ENCODE measurements at regions not wholly inside any gene's neighbourhood (a gene's known extent, or its start where the extent isn't known, plus 50 kb on each side); places are given as distances from the start of the nearest gene placed in this dataset.
A peak's percentile ranks its signal among the peaks of the same experiment; 100 is the strongest.
"Not testable (repeated sequence)": the region's sequence is repeated elsewhere in the genome, so short reads cannot be mapped to it uniquely, and the experiment has no call there.

GRCh38 chr7:150110882-150111281 lies 212.3 kb upstream of the LRRC61 start:
- DNase-seq: not testable (repeated sequence)

DNA sequence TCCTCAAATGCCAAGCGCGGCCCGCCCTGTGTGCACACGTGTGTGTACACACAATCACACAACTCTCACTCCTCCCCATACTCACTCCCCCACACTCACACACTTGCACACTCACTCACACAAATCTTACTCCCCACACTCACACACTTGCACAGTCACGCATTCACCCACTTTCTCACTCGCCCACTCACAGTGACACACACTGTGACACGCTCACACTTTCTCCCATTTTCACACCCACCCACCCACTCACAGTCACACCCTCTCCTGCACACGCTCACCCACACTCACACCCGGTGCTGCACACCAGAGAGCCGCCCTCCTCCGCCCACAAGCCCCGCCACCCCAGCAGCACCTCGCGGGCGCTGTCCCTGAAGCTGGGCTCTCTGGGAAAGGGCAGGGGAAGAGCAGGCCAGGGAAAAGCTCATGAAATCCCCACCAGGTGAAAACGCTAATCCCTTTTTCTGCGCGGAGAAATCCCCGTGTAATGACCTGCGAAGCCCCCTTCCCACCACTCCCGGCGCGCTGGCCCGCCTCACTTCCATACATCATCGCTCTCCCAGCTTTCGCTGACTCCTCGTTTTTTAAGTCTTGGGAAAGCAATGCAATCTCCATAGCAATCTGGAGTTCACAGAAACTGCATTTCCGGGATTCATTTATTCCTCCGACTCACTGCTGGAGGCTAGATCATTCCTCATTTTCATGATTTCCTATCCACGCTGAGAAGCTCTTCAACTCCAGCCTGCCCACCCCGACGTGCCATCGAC lies 211.6 kb upstream of the LRRC61 start:
- DNase-seq: not testable (repeated sequence)

DNA sequence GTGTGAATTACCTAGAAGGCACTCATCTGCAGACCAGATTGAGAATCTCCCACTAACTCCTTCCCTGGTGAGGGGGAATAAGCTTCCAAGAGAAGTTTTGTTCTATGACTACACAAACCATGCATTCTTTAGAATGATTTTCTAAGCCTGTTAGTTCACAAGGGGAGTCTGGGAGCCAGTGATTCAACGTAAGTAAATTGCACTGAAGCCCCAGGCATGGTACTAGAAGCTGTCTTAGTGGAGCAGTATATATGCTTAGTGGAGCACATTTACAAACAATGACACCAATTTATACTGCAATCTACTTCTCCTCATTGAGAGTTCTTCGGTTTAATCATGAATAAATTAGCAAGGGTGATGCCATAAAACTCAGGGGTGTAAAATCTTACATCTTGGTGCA lies 209.9 kb upstream of the LRRC61 start:
- DNase-seq: not testable (repeated sequence)

GRCh38 chr7:150114591-150114990 lies 208.6 kb upstream of the LRRC61 start:
- DNase-seq: not testable (repeated sequence)

GRCh38 chr7:150119966-150120365 lies 203.2 kb upstream of the LRRC61 start:
- not testable (repeated sequence) for DNase-seq

DNA sequence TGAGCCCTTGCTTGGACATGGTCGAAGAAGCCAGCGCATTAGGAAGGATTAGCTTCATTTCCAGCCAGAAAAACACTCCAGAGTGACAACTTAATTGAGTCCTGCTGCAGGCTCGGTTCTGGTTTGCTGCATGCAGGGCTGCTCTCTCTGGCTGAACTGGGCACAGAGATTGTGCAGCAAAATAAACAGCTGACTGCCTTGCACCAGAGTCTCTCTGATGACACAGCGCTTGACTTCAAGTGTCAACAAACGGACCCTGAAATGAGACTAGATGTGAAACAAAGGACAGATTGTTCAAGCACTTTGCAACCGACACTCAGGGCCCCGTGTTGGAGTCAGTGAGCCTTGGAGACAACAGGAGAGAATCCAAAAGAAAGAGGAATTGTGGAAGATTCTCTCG lies 197.3 kb upstream of the LRRC61 start:
- DNase-seq: not testable (repeated sequence)

DNA sequence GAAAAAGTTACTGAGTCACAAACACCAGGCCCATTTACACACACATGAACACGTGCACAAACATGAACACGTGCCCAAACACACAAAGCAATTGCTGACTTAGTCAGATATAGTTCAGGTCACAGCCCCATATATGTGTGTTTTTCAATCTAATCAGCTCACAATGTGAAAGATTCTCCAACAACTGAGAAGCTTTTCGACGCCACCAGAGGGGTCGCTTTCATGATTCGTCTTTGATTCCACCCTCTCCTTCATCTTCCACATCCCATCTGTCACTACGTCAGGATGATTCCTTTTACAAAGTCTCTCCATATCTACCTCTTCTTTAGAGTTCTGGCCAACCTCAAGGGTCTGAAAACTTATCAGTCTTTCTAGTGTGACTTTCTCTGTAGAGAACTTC lies 188.7 kb upstream of the LRRC61 start:
- DNase-seq: not testable (repeated sequence)

GRCh38 chr7:150135620-150136190 lies 187.4 kb upstream of the LRRC61 start:
- DNase-seq: not testable (repeated sequence)

- not testable (repeated sequence) for DNase-seq
Measured at GRCh38 chr7:150139840-150140239, 183.3 kb upstream of the LRRC61 start.

DNA sequence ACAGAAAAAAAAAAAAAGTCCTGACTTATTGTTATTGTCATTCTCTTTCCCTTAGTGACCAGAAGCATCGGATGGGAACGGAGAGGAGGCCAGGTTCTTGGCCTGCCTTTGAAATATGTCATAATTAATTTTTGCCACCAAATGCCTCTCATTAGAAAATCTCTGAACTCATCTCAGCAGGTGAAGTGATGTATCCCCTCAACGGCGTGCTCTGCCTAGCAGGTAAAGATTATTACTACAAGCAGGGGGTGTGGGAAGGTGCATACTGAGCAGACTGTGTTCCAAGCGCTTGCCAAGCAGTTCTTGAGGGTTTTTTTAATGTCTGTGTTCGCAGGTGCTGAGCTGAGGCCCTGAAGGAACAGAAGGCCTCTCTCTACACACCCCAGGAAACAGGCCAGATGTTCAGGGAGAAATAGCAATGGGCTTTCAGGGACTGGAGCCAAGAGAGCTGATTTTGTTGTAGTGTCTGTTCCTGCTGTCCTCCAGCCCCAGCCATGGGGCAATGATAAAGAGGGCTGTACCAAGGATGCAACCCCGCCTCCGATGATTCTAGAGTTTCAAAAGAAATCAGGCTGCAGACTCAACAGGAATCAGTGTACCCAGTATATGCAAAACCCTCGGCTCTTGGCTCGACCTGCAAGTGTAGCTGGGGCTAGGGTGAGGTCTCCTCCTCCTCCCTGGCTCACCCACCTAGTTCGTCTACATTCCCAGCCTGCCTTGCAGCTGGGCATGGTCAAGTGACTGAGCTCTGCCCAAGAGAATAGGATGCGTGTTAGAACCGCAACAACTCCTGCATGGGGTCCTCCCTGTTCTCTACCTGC lies 181.4 kb upstream of the LRRC61 start:
- DNase-seq: peak; percentile 33

- DNase-seq: not testable (repeated sequence)
Measured at GRCh38 chr7:150146124-150146523, 177.0 kb upstream of the LRRC61 start.

DNA sequence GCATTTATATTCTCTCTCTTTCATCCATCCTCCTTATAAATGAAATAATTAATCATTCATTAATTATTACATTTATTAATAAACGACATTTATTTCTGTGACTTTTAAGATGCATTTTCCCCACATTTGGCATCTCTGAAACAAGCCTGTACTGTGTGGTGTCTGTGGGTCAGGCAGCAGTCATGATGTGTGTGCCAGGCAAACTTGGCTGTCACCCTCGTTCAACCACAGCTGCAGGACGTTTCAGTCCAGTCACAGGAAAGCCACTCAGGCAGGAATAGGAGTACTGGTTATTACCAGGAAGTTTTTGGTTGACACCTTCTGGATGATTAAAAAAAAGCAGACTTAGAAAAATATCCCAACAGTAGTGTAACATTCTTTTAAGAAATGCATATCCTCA lies 175.6 kb upstream of the LRRC61 start:
- DNase-seq: not testable (repeated sequence)

DNA sequence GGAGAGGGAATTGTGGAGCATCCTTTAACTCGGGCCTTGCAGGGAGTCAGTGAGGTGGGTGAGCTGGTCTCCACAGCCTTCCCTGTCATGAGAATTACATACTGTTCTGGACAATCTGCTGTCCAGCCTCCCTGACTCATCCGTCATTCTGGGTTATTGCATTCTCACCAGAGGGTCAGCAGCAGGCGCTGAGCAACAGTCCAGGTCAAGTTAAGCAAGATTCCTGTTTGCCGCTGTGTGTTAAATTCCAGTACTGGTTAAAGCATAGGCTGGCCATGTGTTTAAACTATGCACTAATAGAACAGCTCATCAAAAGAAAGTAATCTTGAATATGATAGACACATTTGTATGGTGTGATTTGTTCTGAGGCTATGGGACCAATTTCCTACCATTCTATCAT lies 167.1 kb upstream of the LRRC61 start:
- not testable (repeated sequence) for DNase-seq

- not testable (repeated sequence) for DNase-seq
Measured at GRCh38 chr7:150158696-150159095, 164.5 kb upstream of the LRRC61 start.

- DNase-seq: not testable (repeated sequence)
Measured at GRCh38 chr7:150169515-150169914, 153.6 kb upstream of the LRRC61 start.

DNA sequence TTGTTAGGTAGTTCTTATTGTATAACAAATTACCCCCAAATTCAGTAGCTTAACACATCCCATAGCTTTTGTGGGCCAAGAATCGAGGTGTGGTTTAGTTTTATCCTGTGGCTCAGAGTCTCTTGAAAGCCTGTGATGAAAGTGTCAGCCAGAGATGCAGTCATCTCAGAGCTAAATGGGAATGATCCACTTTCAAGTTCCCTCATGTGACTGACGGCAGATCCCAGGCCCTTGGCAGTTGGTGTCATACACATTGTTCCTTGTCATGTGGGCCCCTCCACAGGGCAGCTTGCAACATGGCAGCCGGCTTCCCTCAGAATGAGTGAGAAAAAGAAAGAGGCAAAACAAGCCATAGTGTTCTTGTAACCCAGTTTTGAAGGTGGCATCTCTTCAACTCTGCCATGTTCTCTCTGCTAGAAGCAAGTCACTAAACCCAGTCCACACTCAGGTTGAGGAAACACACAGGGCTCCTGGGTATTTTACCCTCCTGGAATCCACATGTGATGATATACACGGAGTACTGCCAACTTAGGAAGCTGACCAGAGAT lies 153.1 kb upstream of the LRRC61 start:
- not testable (repeated sequence) for DNase-seq

DNA sequence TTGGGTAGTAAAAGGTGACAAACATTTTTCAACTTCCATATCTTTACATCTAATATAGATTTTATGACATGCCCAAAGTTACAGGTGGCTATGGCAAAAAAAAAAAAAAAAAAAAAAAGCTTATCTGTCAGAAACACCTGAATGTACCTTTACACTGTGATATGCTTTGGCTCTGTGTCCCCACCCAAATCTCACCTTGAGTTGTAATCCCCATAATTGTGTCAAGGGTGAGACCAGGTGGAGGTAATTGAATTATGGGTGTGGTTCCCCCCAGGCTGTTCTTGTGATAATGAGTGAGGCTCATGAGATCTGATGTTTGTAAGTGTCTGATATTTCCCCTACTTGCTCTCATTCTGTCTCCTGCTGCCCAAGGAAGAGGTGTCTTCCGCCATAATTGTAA lies 139.6 kb upstream of the LRRC61 start:
- not testable (repeated sequence) for DNase-seq

DNA sequence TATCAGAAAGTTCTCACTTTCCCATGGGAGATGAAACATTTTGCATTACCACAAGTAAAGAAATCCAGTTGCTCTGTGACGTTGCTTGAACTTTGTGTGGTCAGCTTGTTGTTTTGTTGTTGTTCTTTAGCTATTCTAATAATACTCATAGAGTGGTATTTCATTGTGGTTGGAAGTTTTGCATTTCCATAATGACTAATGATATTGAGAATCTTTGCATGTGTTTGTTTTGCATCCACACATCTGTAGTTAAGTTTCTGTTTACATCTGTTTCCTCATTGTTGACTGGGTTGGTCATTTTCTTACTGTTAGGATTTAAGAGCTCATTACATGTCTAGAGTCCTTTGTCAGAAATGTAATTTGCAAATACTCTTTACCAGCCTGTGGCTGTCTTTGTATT lies 133.2 kb upstream of the LRRC61 start:
- not testable (repeated sequence) for DNase-seq

GRCh38 chr7:150192541-150192940 lies 130.6 kb upstream of the LRRC61 start:
- DNase-seq: not testable (repeated sequence)

DNA sequence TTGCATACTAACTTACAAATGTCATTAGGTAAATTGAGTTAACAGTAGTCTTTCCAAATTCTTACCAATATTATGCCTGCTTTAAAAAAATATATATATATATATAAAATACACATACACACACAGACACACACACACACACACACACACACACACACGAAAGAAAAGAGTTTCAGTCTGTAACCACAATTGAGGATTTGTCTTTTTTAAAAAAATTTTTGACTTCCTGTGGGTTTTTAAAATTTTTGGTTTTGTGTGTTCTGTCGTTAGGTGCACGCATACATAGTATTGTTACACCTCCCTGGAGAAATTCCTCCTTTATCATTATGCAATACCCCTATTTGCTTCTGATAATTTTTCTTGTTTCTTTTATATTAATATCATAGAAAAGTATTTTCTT lies 129.3 kb upstream of the LRRC61 start:
- not testable (repeated sequence) for DNase-seq
